ENCODE measurements at regions not wholly inside any gene's neighbourhood (a gene's known extent, or its start where the extent isn't known, plus 50 kb on each side); places are given as distances from the start of the nearest gene placed in this dataset.

DNA sequence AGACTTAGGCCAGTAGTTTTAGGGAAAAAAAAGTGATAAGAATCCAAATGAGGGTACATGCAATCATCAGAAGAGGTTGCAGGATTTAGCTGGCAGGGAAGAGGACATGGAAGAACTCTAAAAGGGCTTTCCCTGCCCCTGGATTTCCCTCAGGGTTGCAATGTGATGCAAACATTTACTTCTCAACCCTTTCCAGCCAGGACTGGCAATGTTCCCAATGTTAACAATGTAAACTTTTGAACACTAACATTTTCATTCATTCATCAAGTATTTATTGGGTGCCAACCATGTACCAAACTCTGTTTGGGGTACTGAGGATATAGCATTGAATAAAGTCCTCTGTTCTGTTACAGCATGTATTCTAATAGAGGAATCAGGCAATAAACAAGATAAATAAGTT is 349.4 kb upstream of the LRRC3B start:
- no peak for DNase-seq (ENCODE audit: low read depth)
- no peaks in the 10 kb centered on the region for H3K36me3 Mint-ChIP-seq (ENCODE audit: low read depth, unreplicated experiment)
- H3K4me2 ChIP-seq (ENCODE audit: low read length), result no peak overlapping the region
- H3K27me3 Mint-ChIP-seq (ENCODE audit: low read depth, unreplicated experiment), result no peaks in the 10 kb centered on the region
- H3K4me1 Mint-ChIP-seq (ENCODE audit: low read depth, unreplicated experiment), result no peaks in the 10 kb centered on the region
- H3K9me3 Mint-ChIP-seq (ENCODE audit: unreplicated experiment), result no peaks in the 10 kb centered on the region
- no peak for TF ChIP-seq CTCF (IDR thresholded peaks at IDR 0.05; ENCODE audit: insufficient read depth, low read depth, low read length)
- no peak for TF ChIP-seq EZH2 (IDR thresholded peaks at IDR 0.05; ENCODE audit: insufficient read depth, low read length)
- H3K27ac ChIP-seq (ENCODE audit: low read depth, low read length), result no peak overlapping the region
- H2AFZ ChIP-seq (ENCODE audit: low read depth, low read length), result no peak overlapping the region
- no peaks in the 10 kb centered on the region for H3K27me3 ChIP-seq (ENCODE audit: insufficient read depth, low read length)
- no peak overlapping the region for H3K9ac ChIP-seq (ENCODE audit: low read length)
- H3K4me1 ChIP-seq (ENCODE audit: insufficient read depth, low read length), result no peaks in the 10 kb centered on the region
- no peaks in the 10 kb centered on the region for H3K79me2 ChIP-seq (ENCODE audit: insufficient read depth, low read length)
- FAIRE-seq, result no peak
- no peak overlapping the region for H3K4me3 ChIP-seq (ENCODE audit: insufficient read depth, low read depth, low read length)
- no peaks in the 10 kb centered on the region for H3K9me3 ChIP-seq (ENCODE audit: insufficient read depth, low read depth, low read length)
- H3K27ac Mint-ChIP-seq (ENCODE audit: unreplicated experiment), result no peak overlapping the region
- H4K20me1 ChIP-seq (ENCODE audit: insufficient read depth, low read length), result no peaks in the 10 kb centered on the region
- no peaks in the 10 kb centered on the region for H3K36me3 ChIP-seq (ENCODE audit: insufficient read depth, low read length)
- no peak overlapping the region for H3K4me3 Mint-ChIP-seq (ENCODE audit: unreplicated experiment)

- Histone ChIP-seq H3K9me3 (ENCODE audit: insufficient read depth, low read depth, low read length) (peaks cover 4% of the 10 kb centered on the region), H3K4me2 (ENCODE audit: low read length) (no peak overlapping the region), H2AFZ (ENCODE audit: low read depth, low read length) (no peak overlapping the region), H4K20me1 (ENCODE audit: insufficient read depth, low read length) (no peaks in the 10 kb centered on the region), H3K36me3 (ENCODE audit: insufficient read depth, low read length) (no peaks in the 10 kb centered on the region), H3K27me3 (ENCODE audit: insufficient read depth, low read length) (no peaks in the 10 kb centered on the region), H3K79me2 (ENCODE audit: insufficient read depth, low read length) (no peaks in the 10 kb centered on the region), H3K4me1 (ENCODE audit: insufficient read depth, low read length) (no peaks in the 10 kb centered on the region), H3K27ac (ENCODE audit: low read depth, low read length) (no peak overlapping the region), H3K9ac (ENCODE audit: low read length) (no peak overlapping the region), H3K4me3 (ENCODE audit: insufficient read depth, low read depth, low read length) (no peak overlapping the region)
- TF ChIP-seq EZH2 (IDR thresholded peaks at IDR 0.05; ENCODE audit: insufficient read depth, low read length), result no peak
- no peak for TF ChIP-seq CTCF (IDR thresholded peaks at IDR 0.05; ENCODE audit: insufficient read depth, low read depth, low read length)
- H3K4me1 Mint-ChIP-seq (ENCODE audit: low read depth, unreplicated experiment), result peaks cover 3% of the 10 kb centered on the region
- no peak overlapping the region for H3K4me3 Mint-ChIP-seq (ENCODE audit: unreplicated experiment)
- H3K27ac Mint-ChIP-seq (ENCODE audit: unreplicated experiment), result no peak overlapping the region
- DNase-seq (ENCODE audit: low read depth) (no peak), FAIRE-seq (no peak)
- H3K9me3 Mint-ChIP-seq (ENCODE audit: unreplicated experiment), result peaks cover 13% of the 10 kb centered on the region
- peaks cover 3% of the 10 kb centered on the region for H3K27me3 Mint-ChIP-seq (ENCODE audit: low read depth, unreplicated experiment)
- no peaks in the 10 kb centered on the region for H3K36me3 Mint-ChIP-seq (ENCODE audit: low read depth, unreplicated experiment)
Observed at GRCh38 chr3:26279091-26279490, 343.5 kb upstream of the LRRC3B start.

- FAIRE-seq (no peak), DNase-seq (ENCODE audit: low read depth) (no peak)
- Histone ChIP-seq H3K27me3 (ENCODE audit: insufficient read depth, low read length) (no peaks in the 10 kb centered on the region), H3K4me2 (ENCODE audit: low read length) (no peak overlapping the region), H3K9me3 (ENCODE audit: insufficient read depth, low read depth, low read length) (peaks cover 4% of the 10 kb centered on the region), H2AFZ (ENCODE audit: low read depth, low read length) (no peak overlapping the region), H3K4me1 (ENCODE audit: insufficient read depth, low read length) (no peaks in the 10 kb centered on the region), H3K9ac (ENCODE audit: low read length) (no peak overlapping the region), H4K20me1 (ENCODE audit: insufficient read depth, low read length) (no peaks in the 10 kb centered on the region), H3K79me2 (ENCODE audit: insufficient read depth, low read length) (no peaks in the 10 kb centered on the region), H3K27ac (ENCODE audit: low read depth, low read length) (no peak overlapping the region), H3K36me3 (ENCODE audit: insufficient read depth, low read length) (no peaks in the 10 kb centered on the region), H3K4me3 (ENCODE audit: insufficient read depth, low read depth, low read length) (no peak overlapping the region)
- Mint-ChIP-seq H3K9me3 (ENCODE audit: unreplicated experiment) (peaks cover 26% of the 10 kb centered on the region), H3K27me3 (ENCODE audit: low read depth, unreplicated experiment) (peaks cover 3% of the 10 kb centered on the region), H3K4me3 (ENCODE audit: unreplicated experiment) (no peak overlapping the region), H3K36me3 (ENCODE audit: low read depth, unreplicated experiment) (no peaks in the 10 kb centered on the region), H3K27ac (ENCODE audit: unreplicated experiment) (no peak overlapping the region), H3K4me1 (ENCODE audit: low read depth, unreplicated experiment) (peaks cover 3% of the 10 kb centered on the region)
- TF ChIP-seq EZH2 (IDR thresholded peaks at IDR 0.05; ENCODE audit: insufficient read depth, low read length) (no peak), CTCF (IDR thresholded peaks at IDR 0.05; ENCODE audit: insufficient read depth, low read depth, low read length) (no peak)
Observed at GRCh38 chr3:26280517-26280916, 342.1 kb upstream of the LRRC3B start.

Measured in astrocyte (in vitro differentiated cells and primary cell).